Upper lobe of left lung (tissue), 6 donors: ENCODE measurements at regions not wholly inside any gene's neighbourhood (a gene's known extent, or its start where the extent isn't known, plus 50 kb on each side); places are given as distances from the start of the nearest gene placed in this dataset.

ENCODE experiments used
- ATAC-seq, 2 donors: fragments of 200-7000 bp; cut with Tn5 transposase; one replicate each; pipeline ENCODE4 v1.9.1; 2022; ENCODE audit warnings: mild to moderate bottlenecking in 2 of 2, moderate library complexity in 2 of 2; ENCODE audit not compliant: low FRiP score in 2 of 2
- DNase-seq, 2 donors: peaks; one replicate each; pipeline ENCODE4 v3.0.0-alpha.2; 2019 to 2020
- H3K27ac ChIP-seq, 4 donors: fragments of 200-600 bp; sonication (generic); one replicate each; pipeline ENCODE4 v1.5.1; 2016 to 2019
- H3K27me3 ChIP-seq, 4 donors: fragments of 200-600 bp; sonication (generic); one replicate each; pipeline ENCODE4 v1.5.1; 2017 to 2019
- H3K36me3 ChIP-seq, 4 donors: fragments of 200-600 bp; sonication (generic); one replicate each; pipeline ENCODE4 v1.5.1; 2016 to 2019
- H3K4me1 ChIP-seq, 4 donors: fragments of 200-600 bp; sonication (generic); one replicate each; pipeline ENCODE4 v1.5.1; 2018 to 2019
- H3K4me3 ChIP-seq, 4 donors: fragments of 200-600 bp; sonication (generic); one replicate each; pipeline ENCODE4 v1.5.1; 2017 to 2019; ENCODE audit warnings: mild to moderate bottlenecking in 2 of 4, moderate library complexity in 1 of 4
- H3K9me3 ChIP-seq, 4 donors: fragments of 200-600 bp; sonication (generic); one replicate each; pipeline ENCODE4 v1.5.1; 2018 to 2019
- CTCF ChIP-seq, 6 experiments: fragments of 450-650 bp in 4 of 6; fragments of 200-600 bp in 2 of 6; sonication (generic) in 2 of 6; IDR thresholded peaks; one replicate each; pipeline ENCODE4 v1.5.1; 2016 to 2019; ENCODE audit warnings: antibody characterized with exemption in 6 of 6
- EP300 ChIP-seq, 4 donors: sonication (generic); formaldehyde crosslinking; IDR thresholded peaks; one replicate each; pipeline ENCODE4 v1.5.1; 2017; ENCODE audit warnings: antibody characterized with exemption in 4 of 4, control low read depth in 2 of 4
- POLR2A ChIP-seq, 4 donors: fragments of 450-650 bp; IDR thresholded peaks; one replicate each; pipeline ENCODE4 v1.5.1; 2016 to 2017; ENCODE audit warnings: antibody characterized with exemption in 4 of 4, mild to moderate bottlenecking in 2 of 4
- POLR2AphosphoS5 ChIP-seq, 2 donors: sonication (generic); formaldehyde crosslinking; IDR thresholded peaks; one replicate each; pipeline ENCODE4 v1.5.1; 2017; ENCODE audit warnings: antibody characterized with exemption in 2 of 2
- WGBS, 2 donors: methylation state at CpG; one replicate each; pipeline ENCODE4 v1.1.5; 2017 to 2018; 5-methylcytosine and 5-hydroxymethylcytosine counted together
- donor health status: DM: no; HTN: no; CAD: no; lungs with moderate emphysema.
- donor health status: DM: no; HTN: yes; CAD: no; lungs with severe emphysema.

- Histone ChIP-seq H3K4me1 (no peaks in the 10 kb centered on the region), H3K27ac (no peak overlapping the region), H3K27me3 (no peaks in the 10 kb centered on the region), H3K4me3 (no peak overlapping the region), H3K36me3 (no peaks in the 10 kb centered on the region), H3K9me3 (no peaks in the 10 kb centered on the region)
- TF ChIP-seq EP300 (IDR thresholded peaks at IDR 0.05): no peak
- TF ChIP-seq POLR2A (IDR thresholded peaks at IDR 0.05): no peak
- no peak for TF ChIP-seq POLR2AphosphoS5 (IDR thresholded peaks at IDR 0.05)
- no peak for TF ChIP-seq CTCF (IDR thresholded peaks at IDR 0.05)
- DNase-seq: no peak
- no peak for ATAC-seq
- 67 to 88% methylated on average over 2 of the region's 2 CpGs for WGBS, 2 donors
Measured at GRCh38 chr4:156193106-156193505, 239.4 kb upstream of the CTSO start.

DNA sequence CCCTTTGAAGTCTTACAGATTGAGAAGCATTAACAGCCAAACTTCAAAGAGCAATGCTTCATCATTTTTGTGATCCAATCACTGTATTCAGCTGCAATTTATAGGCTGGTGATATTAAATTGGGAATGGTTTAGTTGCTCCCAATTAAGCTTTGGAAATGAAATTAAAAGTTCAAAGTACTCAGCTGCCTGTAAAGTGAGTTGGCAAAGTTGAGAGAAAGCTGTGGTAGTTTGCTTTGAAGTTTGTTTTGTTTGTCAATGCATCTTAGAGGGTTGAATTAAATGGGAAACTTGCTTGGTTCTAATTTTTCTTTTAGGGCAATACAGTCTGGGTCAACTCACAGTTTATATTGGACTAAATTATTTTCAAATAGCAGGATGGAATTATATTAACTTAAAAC is 238.4 kb upstream of the CTSO start:
- no peak for DNase-seq
- TF ChIP-seq POLR2A (IDR thresholded peaks at IDR 0.05) (no peak), POLR2AphosphoS5 (IDR thresholded peaks at IDR 0.05) (no peak), EP300 (IDR thresholded peaks at IDR 0.05) (no peak), CTCF (IDR thresholded peaks at IDR 0.05) (no peak)
- H3K36me3 ChIP-seq: no peaks in the 10 kb centered on the region
- no peaks in the 10 kb centered on the region for H3K27me3 ChIP-seq
- no peaks in the 10 kb centered on the region for H3K9me3 ChIP-seq
- no peaks in the 10 kb centered on the region for H3K4me1 ChIP-seq
- ATAC-seq: no peak
- no peak overlapping the region for H3K4me3 ChIP-seq
- H3K27ac ChIP-seq: no peak overlapping the region

DNA sequence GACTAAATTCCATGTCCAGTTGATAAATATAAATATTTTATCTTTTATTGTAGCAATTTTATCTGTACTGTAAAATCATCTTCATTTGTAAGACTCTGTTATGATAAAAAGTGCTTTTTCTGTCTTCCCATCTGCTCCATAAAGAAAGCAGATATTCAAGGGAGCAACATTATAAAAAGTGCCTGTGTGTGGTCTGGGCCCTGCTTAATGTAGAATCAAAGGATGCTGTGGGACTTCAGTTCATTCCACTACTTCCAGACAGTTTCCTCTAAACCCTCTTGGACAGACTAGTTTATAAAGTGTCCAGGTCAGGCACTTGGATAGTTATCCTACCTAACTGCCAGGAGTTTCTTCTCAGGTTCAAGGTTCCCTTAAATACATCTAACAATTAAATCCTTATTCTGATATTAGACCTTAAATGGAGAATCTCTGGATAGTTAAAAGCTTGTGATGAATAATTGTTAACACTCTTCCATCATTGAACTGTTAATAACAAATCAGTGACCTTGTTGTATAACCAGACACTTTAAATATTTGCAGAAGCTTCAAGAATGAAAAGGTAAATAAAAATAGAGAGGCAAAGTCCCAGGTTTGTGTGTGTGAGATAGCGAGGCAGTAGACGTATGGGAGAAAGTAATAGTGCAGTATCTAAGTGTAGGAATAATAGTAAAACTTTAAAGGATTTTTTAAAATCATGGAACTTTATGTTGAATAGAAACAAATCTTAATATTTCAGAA is 237.5 kb upstream of the CTSO start:
- Histone ChIP-seq H3K27ac (no peak overlapping the region), H3K27me3 (no peaks in the 10 kb centered on the region), H3K4me1 (no peaks in the 10 kb centered on the region), H3K9me3 (no peaks in the 10 kb centered on the region), H3K4me3 (no peak overlapping the region), H3K36me3 (no peaks in the 10 kb centered on the region)
- WGBS, 2 donors: 71 to 73% methylated on average over 2 of the region's 2 CpGs
- DNase-seq (no peak), ATAC-seq (no peak)
- no peak for TF ChIP-seq CTCF (IDR thresholded peaks at IDR 0.05)
- no peak for TF ChIP-seq POLR2A (IDR thresholded peaks at IDR 0.05)
- no peak for TF ChIP-seq EP300 (IDR thresholded peaks at IDR 0.05)
- TF ChIP-seq POLR2AphosphoS5 (IDR thresholded peaks at IDR 0.05): no peak

DNA sequence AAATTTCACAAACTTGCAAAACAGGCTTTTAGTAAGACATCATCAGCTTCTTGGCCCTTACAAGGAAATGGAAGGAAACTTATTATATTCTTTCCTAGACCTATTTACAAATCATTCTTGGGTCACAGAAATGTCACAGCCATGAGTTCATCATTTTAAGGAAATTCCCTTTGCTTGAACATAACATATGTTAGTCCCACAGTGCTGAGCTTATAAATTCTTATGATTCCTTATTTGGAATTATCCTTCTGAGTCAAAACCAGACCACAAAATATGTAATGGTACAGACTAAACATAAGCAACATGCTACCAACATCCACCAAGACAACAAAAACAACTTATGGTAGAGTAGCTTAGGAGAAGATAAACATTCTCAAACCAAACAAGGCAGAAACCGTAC is 236.9 kb upstream of the CTSO start:
- Histone ChIP-seq H3K4me1 (no peaks in the 10 kb centered on the region), H3K36me3 (no peaks in the 10 kb centered on the region), H3K9me3 (no peaks in the 10 kb centered on the region), H3K27me3 (no peaks in the 10 kb centered on the region), H3K4me3 (no peak overlapping the region), H3K27ac (no peak overlapping the region)
- ATAC-seq (no peak), DNase-seq (no peak)
- 89 to 91% methylated on average over 1 of the region's 1 CpG for WGBS, 2 donors
- TF ChIP-seq CTCF (IDR thresholded peaks at IDR 0.05) (no peak), EP300 (IDR thresholded peaks at IDR 0.05) (no peak), POLR2AphosphoS5 (IDR thresholded peaks at IDR 0.05) (no peak), POLR2A (IDR thresholded peaks at IDR 0.05) (no peak)

- ATAC-seq: no peak
- Histone ChIP-seq H3K27me3 (no peaks in the 10 kb centered on the region), H3K4me3 (no peak overlapping the region), H3K27ac (no peak overlapping the region), H3K36me3 (no peaks in the 10 kb centered on the region), H3K9me3 (no peaks in the 10 kb centered on the region), H3K4me1 (no peaks in the 10 kb centered on the region)
- no peak for DNase-seq
- WGBS, 2 donors: 83 to 86% methylated on average over 1 of the region's 1 CpG
- TF ChIP-seq POLR2A (IDR thresholded peaks at IDR 0.05) (no peak), EP300 (IDR thresholded peaks at IDR 0.05) (no peak), CTCF (IDR thresholded peaks at IDR 0.05) (no peak), POLR2AphosphoS5 (IDR thresholded peaks at IDR 0.05) (no peak)
Measured at GRCh38 chr4:156188596-156188995, 234.9 kb upstream of the CTSO start.
